H9 (cell line): ENCODE measurements at regions not wholly inside any gene's neighbourhood (a gene's known extent, or its start where the extent isn't known, plus 50 kb on each side); places are given as distances from the start of the nearest gene placed in this dataset.

ENCODE experiments used
- DNase-seq: peaks from one replicate; pipeline ENCODE4 v3.0.0-alpha.2; 2017
- H2AFZ ChIP-seq: one replicate; pipeline ENCODE4 v1.6.1; 2013; ENCODE audit warnings: mild to moderate bottlenecking, low read length, control low read depth, moderate library complexity
- H2AK5ac ChIP-seq: 2 replicates; pipeline ENCODE4 v1.6.1; 2013; ENCODE audit warnings: low read length, control low read depth, mixed read lengths; ENCODE audit not compliant: insufficient read length
- H2BK120ac ChIP-seq: one replicate; pipeline ENCODE4 v1.6.1; 2013; ENCODE audit warnings: low read depth, mild to moderate bottlenecking, low read length, control low read depth, inconsistent platforms; ENCODE audit not compliant: poor library complexity, severe bottlenecking
- H2BK12ac ChIP-seq: 2 replicates; pipeline ENCODE4 v1.6.1; 2013; ENCODE audit warnings: low read length, control low read depth, mixed read lengths, low read depth; ENCODE audit not compliant: insufficient read length
- H2BK15ac ChIP-seq: 2 replicates; pipeline ENCODE4 v1.6.1; 2013; ENCODE audit warnings: low read depth, low read length, control low read depth
- H2BK20ac ChIP-seq: one replicate; pipeline ENCODE4 v1.6.1; 2013; ENCODE audit warnings: low read depth, mild to moderate bottlenecking, low read length, control low read depth, inconsistent platforms; ENCODE audit not compliant: poor library complexity, severe bottlenecking
- H2BK5ac ChIP-seq: 2 replicates; pipeline ENCODE4 v1.6.1; 2013; ENCODE audit warnings: low read length, control low read depth, mixed read lengths; ENCODE audit not compliant: insufficient read length
- H3K14ac ChIP-seq: 2 replicates; pipeline ENCODE4 v1.6.1; 2013; ENCODE audit warnings: low read length, control low read depth; ENCODE audit not compliant: insufficient read depth
- H3K18ac ChIP-seq: 2 replicates; pipeline ENCODE4 v1.6.1; 2013; ENCODE audit warnings: low read depth, mild to moderate bottlenecking, mixed read lengths, low read length, control low read depth; ENCODE audit not compliant: insufficient read length
- H3K23ac ChIP-seq: 2 replicates; pipeline ENCODE4 v1.6.1; 2013; ENCODE audit warnings: low read length, control low read depth, mixed read lengths, low read depth; ENCODE audit not compliant: insufficient read length
- H3K23me2 ChIP-seq: 2 replicates; pipeline ENCODE4 v1.6.1; 2013; ENCODE audit warnings: low read depth, mild to moderate bottlenecking, mixed read lengths, low read length, control low read depth; ENCODE audit not compliant: insufficient read length, poor library complexity, severe bottlenecking
- H3K27ac ChIP-seq: 2 replicates; pipeline ENCODE4 v1.5.1; 2013; ENCODE audit warnings: low read length, control low read depth, mixed read lengths, low read depth; ENCODE audit not compliant: insufficient read length
- H3K27me3 ChIP-seq: 2 replicates; pipeline ENCODE4 v1.6.1; 2013; ENCODE audit warnings: low read length, control low read depth, inconsistent platforms; ENCODE audit not compliant: insufficient read depth
- H3K4ac ChIP-seq: 2 replicates; pipeline ENCODE4 v1.6.1; 2013; ENCODE audit warnings: low read depth, mild to moderate bottlenecking, control low read depth, inconsistent platforms, low read length, moderate library complexity
- H3K4me1 ChIP-seq: 2 replicates; pipeline ENCODE4 v1.6.1; 2013; ENCODE audit warnings: low read length, control low read depth, inconsistent platforms; ENCODE audit not compliant: insufficient read depth
- H3K4me2 ChIP-seq: 2 replicates; pipeline ENCODE4 v1.6.1; 2013; ENCODE audit warnings: low read length, control low read depth, mixed read lengths; ENCODE audit not compliant: insufficient read length, insufficient read depth
- H3K56ac ChIP-seq: 2 replicates; pipeline ENCODE4 v1.6.1; 2013; ENCODE audit warnings: low read depth, mild to moderate bottlenecking, mixed read lengths, low read length, control low read depth; ENCODE audit not compliant: insufficient read length
- H3K79me1 ChIP-seq: 2 replicates; pipeline ENCODE4 v1.6.1; 2013; ENCODE audit warnings: low read depth, mild to moderate bottlenecking, moderate library complexity, low read length, control low read depth, inconsistent platforms; ENCODE audit not compliant: insufficient read depth, poor library complexity, severe bottlenecking
- H3K79me2 ChIP-seq: 2 replicates; pipeline ENCODE4 v1.6.1; 2013; ENCODE audit warnings: low read length, control low read depth, inconsistent platforms; ENCODE audit not compliant: insufficient read depth
- H3K9ac ChIP-seq: 2 replicates; pipeline ENCODE4 v1.6.1; 2013; ENCODE audit warnings: low read length, control low read depth, mixed read lengths; ENCODE audit not compliant: insufficient read length; ENCODE audit errors: extremely low read depth
- H3K9me3 ChIP-seq: one replicate; pipeline ENCODE4 v1.6.1; 2013; ENCODE audit warnings: low read depth, low read length, inconsistent platforms; ENCODE audit not compliant: control insufficient read depth
- H3T11ph ChIP-seq: one replicate; pipeline ENCODE4 v1.6.1; 2013; ENCODE audit warnings: mild to moderate bottlenecking, low read length, control low read depth, inconsistent platforms
- H4K20me1 ChIP-seq: one replicate; pipeline ENCODE4 v1.6.1; 2013; ENCODE audit not compliant: control insufficient read depth, insufficient read length, insufficient read depth
- H4K5ac ChIP-seq: 2 replicates; pipeline ENCODE4 v1.6.1; 2013; ENCODE audit warnings: low read depth, mild to moderate bottlenecking, mixed read lengths, low read length, control low read depth; ENCODE audit not compliant: insufficient read length
- H4K8ac ChIP-seq: replicated peaks from 2 replicates; pipeline ENCODE4 v1.6.1; 2013; ENCODE audit warnings: low read length, control low read depth, mixed read lengths, low read depth; ENCODE audit not compliant: insufficient read length
- H4K91ac ChIP-seq: 2 replicates; pipeline ENCODE4 v1.6.1; 2013; ENCODE audit warnings: low read depth, mild to moderate bottlenecking, moderate library complexity, mixed read lengths, low read length, control low read depth; ENCODE audit not compliant: insufficient read length
- H3K27ac Mint-ChIP-seq, 3 experiments: 2 replicates in 2 of 3; 3 replicates in 1 of 3; pipeline ENCODE4 v1.8.0; 2020 to 2021; ENCODE audit warnings: mixed read lengths in 3 of 3, mild to moderate bottlenecking in 1 of 3, moderate library complexity in 1 of 3
- H3K27me3 Mint-ChIP-seq: 2 replicates; pipeline ENCODE4 v1.8.0; 2021; ENCODE audit warnings: low read depth, mild to moderate bottlenecking, moderate library complexity, mixed read lengths
- H3K36me3 Mint-ChIP-seq, 3 experiments: 2 replicates in 2 of 3; 3 replicates in 1 of 3; pipeline ENCODE4 v1.8.0; 2020 to 2021; ENCODE audit warnings: low read depth in 3 of 3, mixed read lengths in 3 of 3; ENCODE audit not compliant: insufficient read depth in 1 of 3
- H3K4me1 Mint-ChIP-seq, 2 experiments: 2 replicates each; pipeline ENCODE4 v1.8.0; 2020; ENCODE audit warnings: mixed read lengths in 2 of 2
- H3K4me3 Mint-ChIP-seq, 2 experiments: 2 replicates in 1 of 2; 3 replicates in 1 of 2; pipeline ENCODE4 v1.8.0; 2020 to 2021; ENCODE audit warnings: mild to moderate bottlenecking in 2 of 2, mixed read lengths in 2 of 2, moderate library complexity in 1 of 2
- H3K9me3 Mint-ChIP-seq, 2 experiments: 2 replicates in 1 of 2; 3 replicates in 1 of 2; pipeline ENCODE4 v1.8.0; 2020; ENCODE audit warnings: mild to moderate bottlenecking in 2 of 2, mixed read lengths in 2 of 2, moderate library complexity in 1 of 2
- TF ChIP-seq, protein P1 (sequence below): fragments of 200-600 bp; sonication (generic); conservative IDR thresholded peaks from 3 replicates; pipeline ENCODE4 v1.8.0; 2021; ENCODE audit warnings: antibody characterized with exemption, mild to moderate bottlenecking

DNA sequence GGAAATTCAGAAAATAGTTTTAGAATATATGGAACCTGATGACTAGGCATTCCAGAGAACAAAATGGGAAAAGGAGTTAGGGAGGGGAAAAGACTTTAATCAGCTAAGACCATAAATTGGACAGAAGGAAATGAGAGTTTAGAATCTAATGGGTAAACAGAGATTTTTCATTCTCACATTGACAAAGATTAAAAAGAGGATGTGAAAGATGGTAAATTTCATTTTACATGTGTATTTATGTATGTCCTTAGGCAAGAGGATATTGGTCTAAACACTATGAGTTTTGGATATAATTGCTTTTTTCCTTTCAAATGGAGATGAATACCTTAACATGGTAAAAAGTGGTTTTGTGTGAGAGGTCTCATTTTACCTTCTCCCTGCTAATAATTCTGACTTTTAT is 1021.9 kb downstream of the NSUN3 start:
- H3K27me3 ChIP-seq: no peaks in the 10 kb centered on the region
- H3K9ac ChIP-seq: no peak overlapping the region
- no peak overlapping the region for H4K91ac ChIP-seq
- no peak overlapping the region for H2BK5ac ChIP-seq
- no peak overlapping the region for H2BK12ac ChIP-seq
- H2BK15ac ChIP-seq: no peak overlapping the region
- no peak overlapping the region for H3K27ac Mint-ChIP-seq
- TF ChIP-seq, protein P1, sequence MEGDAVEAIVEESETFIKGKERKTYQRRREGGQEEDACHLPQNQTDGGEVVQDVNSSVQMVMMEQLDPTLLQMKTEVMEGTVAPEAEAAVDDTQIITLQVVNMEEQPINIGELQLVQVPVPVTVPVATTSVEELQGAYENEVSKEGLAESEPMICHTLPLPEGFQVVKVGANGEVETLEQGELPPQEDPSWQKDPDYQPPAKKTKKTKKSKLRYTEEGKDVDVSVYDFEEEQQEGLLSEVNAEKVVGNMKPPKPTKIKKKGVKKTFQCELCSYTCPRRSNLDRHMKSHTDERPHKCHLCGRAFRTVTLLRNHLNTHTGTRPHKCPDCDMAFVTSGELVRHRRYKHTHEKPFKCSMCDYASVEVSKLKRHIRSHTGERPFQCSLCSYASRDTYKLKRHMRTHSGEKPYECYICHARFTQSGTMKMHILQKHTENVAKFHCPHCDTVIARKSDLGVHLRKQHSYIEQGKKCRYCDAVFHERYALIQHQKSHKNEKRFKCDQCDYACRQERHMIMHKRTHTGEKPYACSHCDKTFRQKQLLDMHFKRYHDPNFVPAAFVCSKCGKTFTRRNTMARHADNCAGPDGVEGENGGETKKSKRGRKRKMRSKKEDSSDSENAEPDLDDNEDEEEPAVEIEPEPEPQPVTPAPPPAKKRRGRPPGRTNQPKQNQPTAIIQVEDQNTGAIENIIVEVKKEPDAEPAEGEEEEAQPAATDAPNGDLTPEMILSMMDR: no peak
- no peaks in the 10 kb centered on the region for H4K20me1 ChIP-seq
- H2AFZ ChIP-seq: no peak overlapping the region
- H3K27ac ChIP-seq: no peak overlapping the region
- H3K27me3 Mint-ChIP-seq: no peaks in the 10 kb centered on the region
- no peaks in the 10 kb centered on the region for H3K79me1 ChIP-seq
- no peaks in the 10 kb centered on the region; a peak in 1 of 4 replicates for H3K4me1 Mint-ChIP-seq
- H3K4me2 ChIP-seq: no peak overlapping the region
- no peaks in the 10 kb centered on the region for H3K79me2 ChIP-seq
- H2BK120ac ChIP-seq: no peak overlapping the region
- no peak overlapping the region for H3K4ac ChIP-seq
- no peaks in the 10 kb centered on the region for H3K36me3 Mint-ChIP-seq
- H3K9me3 ChIP-seq: no peaks in the 10 kb centered on the region
- H4K8ac ChIP-seq: no peak overlapping the region
- no peak overlapping the region for H3K56ac ChIP-seq
- no peak overlapping the region for H4K5ac ChIP-seq
- no peaks in the 10 kb centered on the region for H3K23me2 ChIP-seq
- H2BK20ac ChIP-seq: no peak overlapping the region
- H3K18ac ChIP-seq: no peak overlapping the region
- H3K23ac ChIP-seq: no peak overlapping the region
- no peak overlapping the region for H2AK5ac ChIP-seq
- H3K9me3 Mint-ChIP-seq: no peaks in the 10 kb centered on the region; a peak in 1 of 5 replicates
- H3T11ph ChIP-seq: no peak overlapping the region
- no peaks in the 10 kb centered on the region for H3K4me1 ChIP-seq
- H3K14ac ChIP-seq: no peak overlapping the region
- no peak for DNase-seq
- no peak overlapping the region for H3K4me3 Mint-ChIP-seq
